ENCODE measurements at regions not wholly inside any gene's neighbourhood (a gene's known extent, or its start where the extent isn't known, plus 50 kb on each side); places are given as distances from the start of the nearest gene placed in this dataset.

GRCh38 chr6:6407071-6407741, 86.7 kb upstream of the F13A1 start:
- H3K36me3 ChIP-seq: no peaks in the 10 kb centered on the region
- no peaks in the 10 kb centered on the region for H3K4me1 ChIP-seq
- H3K9me3 ChIP-seq: no peaks in the 10 kb centered on the region
- H3K27me3 ChIP-seq: no peaks in the 10 kb centered on the region
- no peak for ATAC-seq
- TF ChIP-seq CTCF (IDR thresholded peaks at IDR 0.05): no peak
- intact Hi-C loops (cut with DNase I): no loop called here
- DNase-seq: no peak
- H3K27ac ChIP-seq: no peak overlapping the region
- H3K4me3 ChIP-seq: no peak overlapping the region

GRCh38 chr6:6409397-6410030, 89.1 kb upstream of the F13A1 start:
- no peak for TF ChIP-seq CTCF (IDR thresholded peaks at IDR 0.05)
- DNase-seq: no peak
- intact Hi-C loops (cut with DNase I): no loop called here
- Histone ChIP-seq H3K9me3 (no peaks in the 10 kb centered on the region), H3K4me1 (no peaks in the 10 kb centered on the region), H3K36me3 (no peaks in the 10 kb centered on the region), H3K4me3 (no peak overlapping the region), H3K27me3 (no peaks in the 10 kb centered on the region), H3K27ac (no peak overlapping the region)
- ATAC-seq: no peak

- ATAC-seq: no peak
- no peak for DNase-seq
- Histone ChIP-seq H3K27me3 (no peaks in the 10 kb centered on the region), H3K4me3 (no peak overlapping the region), H3K27ac (no peak overlapping the region), H3K9me3 (no peaks in the 10 kb centered on the region), H3K36me3 (no peaks in the 10 kb centered on the region), H3K4me1 (no peaks in the 10 kb centered on the region)
- intact Hi-C loops (cut with DNase I): no loop called here
- TF ChIP-seq CTCF (IDR thresholded peaks at IDR 0.05): no peak
These were observed 90.7 kb upstream of the F13A1 start for GRCh38 chr6:6411115-6411514.

- ATAC-seq (peak; percentile 12), DNase-seq (no peak)
- TF ChIP-seq CTCF (IDR thresholded peaks at IDR 0.05): no peak
- intact Hi-C loops (cut with DNase I): no loop called here
- Histone ChIP-seq H3K4me3 (no peak overlapping the region), H3K4me1 (no peaks in the 10 kb centered on the region), H3K36me3 (no peaks in the 10 kb centered on the region), H3K27me3 (no peaks in the 10 kb centered on the region), H3K27ac (no peak overlapping the region), H3K9me3 (no peaks in the 10 kb centered on the region)
These were observed 91.8 kb upstream of the F13A1 start for GRCh38 chr6:6412221-6412620.

GRCh38 chr6:6412700-6413099, 92.2 kb upstream of the F13A1 start:
- no peak overlapping the region for H3K4me3 ChIP-seq
- H3K27me3 ChIP-seq: no peaks in the 10 kb centered on the region
- H3K4me1 ChIP-seq: no peaks in the 10 kb centered on the region
- no peaks in the 10 kb centered on the region for H3K36me3 ChIP-seq
- H3K9me3 ChIP-seq: no peaks in the 10 kb centered on the region
- ATAC-seq (no peak), DNase-seq (no peak)
- no peak for TF ChIP-seq CTCF (IDR thresholded peaks at IDR 0.05)
- no peak overlapping the region for H3K27ac ChIP-seq
- intact Hi-C loops (cut with DNase I): no loop called here
